ENCODE measurements at regions not wholly inside any gene's neighbourhood (a gene's known extent, or its start where the extent isn't known, plus 50 kb on each side); places are given as distances from the start of the nearest gene placed in this dataset.
A peak's percentile ranks its signal among the peaks of the same experiment; 100 is the strongest.

DNA sequence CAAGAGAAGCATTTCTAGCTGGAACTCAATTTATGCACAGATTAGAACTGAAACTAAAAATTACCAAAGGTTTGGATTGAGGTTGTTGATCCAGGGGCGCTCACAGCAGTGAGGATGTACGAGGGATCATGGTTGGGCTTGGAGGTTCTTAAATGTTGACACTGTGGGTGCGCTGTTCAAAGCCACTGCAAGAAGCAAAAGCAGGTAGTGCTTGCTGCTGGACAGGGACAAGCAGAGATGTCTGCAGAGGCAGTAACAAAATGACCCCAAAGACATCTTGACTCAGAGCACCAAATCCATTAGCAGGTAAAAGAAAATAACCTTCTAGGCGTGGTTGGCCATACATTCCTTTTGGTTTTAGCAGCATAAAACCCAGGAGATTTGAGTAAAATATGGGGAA, 468.4 kb downstream of the ZSWIM6 start:
- DNase-seq = no peak

DNA sequence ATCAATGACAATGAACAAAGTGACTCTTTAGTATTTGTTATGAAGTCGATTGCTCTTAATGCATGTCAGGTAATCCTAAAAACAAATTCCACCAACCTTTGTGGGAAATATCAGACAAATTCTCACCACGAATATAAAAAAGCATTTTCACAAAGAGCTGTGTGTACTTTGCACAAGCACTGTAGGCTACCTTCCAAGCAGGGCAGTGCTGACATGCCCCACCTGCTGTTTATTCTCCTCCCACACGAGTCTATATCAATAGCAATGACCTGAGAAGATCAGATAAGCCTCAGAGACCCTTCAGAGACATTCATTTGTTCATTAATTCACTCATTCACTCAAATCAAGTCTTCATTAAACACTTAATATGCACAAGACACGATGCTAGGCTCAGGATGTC, 469.1 kb downstream of the ZSWIM6 start:
- no peak for DNase-seq

DNA sequence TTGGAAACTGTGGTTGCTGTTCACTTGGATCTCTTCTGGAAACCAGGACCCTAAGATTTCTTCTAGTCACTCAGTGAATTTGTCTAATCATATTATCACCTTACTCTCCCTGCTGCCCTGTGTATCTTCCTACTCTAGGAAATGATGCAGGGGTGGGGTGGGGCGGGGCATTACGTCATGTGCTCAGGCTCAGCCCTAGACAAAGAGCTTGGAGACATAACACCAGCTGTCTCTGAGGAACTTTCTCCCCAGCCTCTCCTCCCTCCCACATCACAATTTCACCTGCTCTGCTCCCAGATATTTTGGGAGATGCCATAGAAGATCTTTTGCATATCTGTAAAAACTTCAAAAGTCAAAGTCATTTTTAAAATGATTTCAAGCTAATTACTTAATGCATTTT, 470.4 kb downstream of the ZSWIM6 start:
- no peak for DNase-seq

DNA sequence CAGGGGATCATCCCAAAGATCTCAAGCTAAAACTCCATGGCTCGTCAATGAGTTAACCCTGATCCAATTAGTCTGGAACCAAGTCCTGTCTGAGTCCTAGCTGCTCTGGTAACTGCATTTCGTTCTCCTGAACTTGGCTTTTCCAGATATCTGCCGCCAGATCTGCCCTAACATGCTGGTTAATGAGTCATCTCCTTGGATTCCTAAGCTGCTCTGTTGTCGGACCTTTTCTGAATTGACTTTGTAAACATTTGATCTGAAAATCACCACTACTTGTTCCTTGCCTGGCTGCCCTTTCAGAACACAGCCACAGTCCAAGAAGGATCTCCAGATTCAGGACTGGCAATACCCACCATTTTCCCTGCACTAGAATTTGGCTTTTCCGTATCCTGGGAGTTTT, 473.0 kb downstream of the ZSWIM6 start:
- no peak for DNase-seq

DNA sequence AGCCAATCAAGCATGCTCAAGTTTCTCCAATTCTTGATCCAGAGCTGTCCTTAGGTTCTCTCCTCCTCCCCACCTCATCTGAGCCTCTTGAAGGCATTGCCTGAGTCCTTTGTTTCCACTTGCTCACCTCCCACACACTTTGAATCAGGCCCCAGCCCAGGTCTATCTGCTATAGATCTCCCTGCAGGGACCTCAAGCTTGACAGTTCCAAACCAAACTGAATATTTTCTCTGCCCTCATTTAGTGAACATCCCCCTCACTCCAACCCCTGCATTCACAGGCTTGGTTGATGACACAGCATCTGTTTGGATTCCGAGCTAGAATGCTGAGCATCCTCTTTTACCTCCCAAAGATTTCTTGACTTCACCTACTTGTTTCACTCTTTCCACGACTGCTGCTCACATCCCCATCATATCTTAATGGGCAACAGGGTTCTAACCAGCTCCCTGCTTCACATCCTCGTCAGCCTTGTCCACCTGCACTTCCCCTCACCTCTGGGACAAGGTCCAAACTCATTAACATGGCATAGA, 474.5 kb downstream of the ZSWIM6 start:
- DNase-seq = no peak

DNA sequence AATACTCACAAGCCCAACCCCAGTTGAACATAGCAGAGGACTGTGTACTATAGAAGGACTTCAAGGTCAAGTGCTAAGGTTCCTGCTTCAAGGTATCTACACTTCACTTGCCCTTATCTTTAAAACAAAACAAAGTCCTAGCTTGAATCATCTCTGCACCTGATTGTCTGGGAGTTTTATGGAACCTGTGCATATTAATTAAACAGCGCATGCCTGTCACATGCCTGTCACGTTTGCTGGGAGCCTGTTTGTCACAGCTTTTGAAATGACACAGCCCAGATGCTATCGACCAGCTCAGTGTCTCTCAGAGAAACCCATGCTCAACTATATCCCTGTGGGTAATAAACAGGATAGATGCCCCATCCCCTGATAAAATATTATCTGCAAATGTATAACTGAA, 476.0 kb downstream of the ZSWIM6 start:
- no peak for DNase-seq

DNA sequence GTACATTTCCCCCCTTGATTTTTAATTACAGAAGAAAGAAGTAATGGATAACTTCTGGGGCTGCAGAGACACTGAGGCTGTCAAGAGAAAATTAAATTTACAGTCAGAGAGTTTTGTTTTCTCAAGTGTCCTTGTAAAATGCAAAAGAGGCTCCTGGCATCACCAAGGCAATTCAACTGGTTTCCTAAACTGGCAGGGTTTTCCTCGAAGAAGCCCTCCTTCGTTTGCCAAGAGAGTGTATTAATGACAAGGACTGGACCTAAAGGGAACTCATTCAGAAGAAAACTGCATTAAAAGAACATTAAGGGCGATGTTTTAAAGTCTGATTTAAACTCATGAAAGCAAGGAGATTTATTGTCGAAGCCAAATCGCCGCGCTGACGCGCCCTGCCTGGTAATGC, 476.9 kb downstream of the ZSWIM6 start:
- no peak for DNase-seq

DNA sequence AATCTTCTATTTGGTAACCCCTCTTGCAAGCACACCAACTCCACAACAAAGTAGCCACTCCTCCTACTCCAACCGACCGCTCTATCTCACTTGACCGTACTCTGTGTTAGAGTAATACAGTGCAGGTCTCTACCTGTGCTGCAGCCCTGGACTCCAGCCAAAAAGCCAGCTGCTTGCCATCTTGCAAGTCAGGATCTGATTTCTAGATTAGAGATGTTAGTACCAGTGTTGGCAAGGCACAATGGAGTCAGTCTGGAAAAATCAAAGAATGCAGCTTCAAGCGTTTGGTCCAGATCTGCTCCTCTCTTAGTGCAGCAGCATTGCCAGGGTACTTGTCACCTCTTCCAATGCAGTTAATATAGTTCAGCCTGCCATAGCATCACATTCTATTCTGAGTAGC, 477.6 kb downstream of the ZSWIM6 start:
- peak; percentile 4 for DNase-seq

DNA sequence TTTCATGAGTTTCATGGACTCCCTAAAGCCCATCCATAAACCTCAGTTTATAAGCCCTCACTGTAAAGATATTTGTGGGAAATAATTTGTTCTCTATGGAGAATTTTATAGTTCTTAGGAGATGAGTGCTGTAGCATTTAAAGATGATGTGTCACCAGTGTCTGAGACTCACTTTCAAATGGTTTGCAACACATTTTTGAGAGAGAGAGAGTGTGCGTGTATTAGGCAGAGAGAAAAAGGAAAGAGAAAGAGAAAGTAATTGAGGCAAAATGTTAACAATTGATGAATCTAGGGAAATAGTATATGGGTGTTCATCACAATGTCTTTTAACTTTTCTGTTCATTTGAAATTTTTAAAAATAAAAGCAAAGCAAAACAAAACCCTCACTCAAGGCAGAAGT, 479.0 kb downstream of the ZSWIM6 start:
- no peak for DNase-seq

DNA sequence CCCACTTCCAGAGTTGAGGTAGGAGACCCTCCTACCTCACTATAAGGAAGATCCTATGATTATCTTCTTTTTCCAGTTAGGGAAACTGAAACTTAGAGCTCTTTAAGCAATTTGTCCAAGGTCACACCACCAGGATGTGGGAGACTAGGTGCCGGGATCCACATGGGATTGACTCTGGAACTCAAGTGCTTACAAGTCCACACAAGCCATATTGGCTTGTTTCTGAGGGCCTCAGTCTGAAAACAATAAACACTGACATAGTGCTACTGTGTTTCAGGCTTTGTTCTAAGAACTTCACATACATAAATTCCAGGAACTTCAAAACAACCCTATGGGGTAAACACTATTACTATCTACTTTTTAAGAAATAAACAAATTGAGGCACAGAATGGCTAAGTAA, 481.3 kb downstream of the ZSWIM6 start:
- DNase-seq = no peak

DNA sequence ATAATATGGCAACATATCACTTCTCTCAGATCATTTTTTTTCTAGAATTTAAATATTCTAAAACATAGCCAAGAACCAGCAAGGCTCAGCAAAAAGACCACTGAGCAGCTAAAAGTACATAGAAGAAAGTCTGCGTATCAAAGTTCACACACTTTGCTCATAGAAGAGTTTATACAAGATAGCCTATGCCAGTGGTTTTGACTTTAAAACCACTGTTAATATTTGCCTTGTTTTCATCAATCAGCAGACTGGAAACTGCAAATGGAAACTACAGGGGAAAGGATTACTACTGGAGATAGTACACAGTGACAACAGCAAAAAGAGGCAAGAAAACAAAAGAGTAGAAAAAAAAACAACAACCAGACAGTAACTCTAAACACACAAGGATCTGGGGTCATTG, 483.3 kb downstream of the ZSWIM6 start:
- DNase-seq = no peak

DNA sequence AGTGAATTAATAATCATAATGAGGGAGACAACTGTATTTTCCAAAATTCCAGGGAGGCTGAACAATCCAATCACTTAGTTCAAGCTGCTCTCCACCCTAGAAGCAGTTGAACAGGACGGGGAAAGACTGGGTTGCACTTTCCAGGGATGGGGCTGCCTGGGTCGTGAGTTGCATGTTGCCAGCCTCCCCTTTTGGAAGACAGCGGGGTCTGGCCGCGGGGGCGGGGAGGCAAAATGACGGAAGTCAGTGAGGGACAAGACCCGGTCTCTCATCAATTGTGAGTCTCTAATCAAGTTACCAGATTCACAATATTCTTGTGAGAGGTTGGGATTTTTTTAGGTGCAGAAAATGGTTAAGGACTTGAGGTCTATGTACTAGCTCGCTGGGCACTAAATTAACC, 484.1 kb downstream of the ZSWIM6 start:
- no peak for DNase-seq

DNA sequence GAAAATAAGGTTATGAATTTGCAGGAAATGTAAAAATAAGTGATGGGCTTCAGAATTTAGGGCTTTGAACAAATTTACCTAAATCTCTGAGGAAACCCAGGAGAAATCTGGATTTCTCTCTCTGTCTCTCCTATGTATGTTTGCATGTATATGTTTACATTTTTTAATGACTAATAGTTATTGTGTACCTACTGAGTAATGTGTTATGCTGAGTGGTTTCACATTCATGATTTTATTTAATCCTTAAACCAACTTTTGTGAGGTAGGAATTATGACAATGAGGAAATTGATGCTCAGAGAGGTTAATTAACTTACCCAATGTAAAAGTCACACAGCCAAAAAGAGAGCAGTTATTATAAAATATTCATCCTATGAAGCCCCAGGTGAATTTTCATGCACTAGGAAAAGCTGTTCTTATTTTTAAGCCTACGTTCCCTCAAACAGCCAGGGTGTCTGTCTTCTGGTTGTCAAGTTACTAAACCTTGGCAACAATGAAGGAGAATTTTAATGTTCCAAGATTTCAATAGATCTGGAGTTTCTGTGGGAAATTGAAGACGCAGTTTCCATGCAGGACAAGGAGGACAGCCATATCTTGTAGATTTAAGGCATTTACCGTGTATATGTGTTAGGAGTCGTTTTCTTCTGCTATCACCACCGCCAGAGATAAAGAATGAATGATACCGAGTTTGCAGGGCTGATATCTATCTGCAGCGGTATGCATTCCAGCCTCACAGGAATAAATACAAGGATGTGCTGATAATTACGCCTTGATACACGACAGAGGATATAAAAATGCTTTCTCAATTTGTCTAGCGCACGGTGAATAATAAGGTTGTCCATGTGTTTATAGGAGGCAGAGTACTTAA, 484.8 kb downstream of the ZSWIM6 start:
- DNase-seq = no peak

DNA sequence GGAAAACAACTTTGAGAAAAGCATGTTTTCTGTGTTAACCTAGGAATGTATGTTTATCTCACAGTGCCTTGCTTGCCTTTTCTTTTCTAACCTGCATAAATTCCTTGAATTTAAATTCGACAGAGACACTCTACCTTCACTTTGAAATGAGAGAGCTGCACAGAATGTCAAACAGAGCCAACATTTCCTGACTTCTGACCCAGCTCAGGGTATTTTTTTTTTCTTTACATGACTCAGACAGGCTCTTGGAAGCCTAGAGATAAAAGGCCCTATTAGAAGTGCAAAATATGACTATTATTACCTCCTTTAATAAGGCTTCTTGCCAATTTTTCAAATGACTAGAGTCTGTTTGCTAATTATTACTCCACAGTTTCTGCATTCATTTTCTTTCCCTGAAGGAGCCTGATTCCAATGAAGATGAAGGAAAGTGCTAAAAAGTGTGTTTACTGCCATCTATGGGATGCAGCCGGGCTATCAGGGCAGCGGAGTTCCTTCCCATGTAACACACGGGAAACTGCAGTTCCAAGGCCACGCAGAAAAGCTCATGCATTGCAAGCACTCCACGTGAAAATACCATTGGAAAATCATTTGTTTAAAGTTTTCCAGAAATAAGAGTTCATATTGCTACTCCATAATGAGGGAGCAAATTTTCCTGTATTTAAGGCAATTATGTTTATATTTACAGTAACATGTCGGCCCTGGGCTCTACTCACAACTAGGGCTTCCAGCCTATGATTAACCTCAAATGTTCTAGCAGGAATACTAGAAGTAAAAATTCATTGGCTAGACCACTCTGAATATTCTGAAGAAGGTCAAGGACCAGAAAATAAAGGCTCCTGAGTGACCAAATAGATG, 485.6 kb downstream of the ZSWIM6 start:
- DNase-seq = peak; percentile 11

DNA sequence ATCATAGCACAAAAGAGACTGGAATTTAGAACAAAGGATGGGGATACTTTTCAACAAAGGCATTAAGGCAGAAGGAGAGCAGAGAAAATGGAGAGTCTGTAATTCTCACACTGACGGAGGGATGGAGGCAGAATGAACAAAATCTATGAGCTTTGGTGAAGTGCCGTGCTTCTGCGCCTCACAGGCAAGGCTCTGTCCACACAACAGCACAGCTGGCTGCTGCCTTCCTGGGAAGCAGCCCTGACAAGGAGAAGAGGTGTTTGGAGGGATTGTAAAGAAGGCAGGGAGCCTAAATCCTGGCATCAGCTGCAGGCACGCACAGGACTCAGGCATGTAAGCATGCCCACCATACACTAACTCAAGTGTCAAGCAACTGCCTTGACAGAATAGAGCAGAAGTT, 485.2 kb upstream of the KIF2A start:
- no peak for DNase-seq

DNA sequence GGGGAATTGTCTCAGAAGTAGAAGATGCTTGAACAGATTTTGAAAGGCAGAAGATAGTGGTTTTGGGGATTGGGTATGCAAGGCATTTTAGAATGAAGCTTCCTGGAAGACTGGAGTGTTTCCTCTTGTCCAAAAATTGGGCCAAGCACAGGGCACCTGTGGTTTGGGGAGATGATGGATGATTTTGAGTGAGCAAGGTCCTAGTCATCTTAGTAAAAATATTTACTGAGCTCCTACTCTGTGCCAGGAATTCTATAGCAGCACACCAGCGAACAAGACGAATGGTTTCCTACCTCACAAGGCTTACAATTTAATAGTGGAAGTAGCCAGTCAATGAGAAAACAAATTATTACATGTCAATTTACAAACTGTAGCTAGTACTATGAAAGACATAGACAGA, 484.4 kb upstream of the KIF2A start:
- DNase-seq = no peak

DNA sequence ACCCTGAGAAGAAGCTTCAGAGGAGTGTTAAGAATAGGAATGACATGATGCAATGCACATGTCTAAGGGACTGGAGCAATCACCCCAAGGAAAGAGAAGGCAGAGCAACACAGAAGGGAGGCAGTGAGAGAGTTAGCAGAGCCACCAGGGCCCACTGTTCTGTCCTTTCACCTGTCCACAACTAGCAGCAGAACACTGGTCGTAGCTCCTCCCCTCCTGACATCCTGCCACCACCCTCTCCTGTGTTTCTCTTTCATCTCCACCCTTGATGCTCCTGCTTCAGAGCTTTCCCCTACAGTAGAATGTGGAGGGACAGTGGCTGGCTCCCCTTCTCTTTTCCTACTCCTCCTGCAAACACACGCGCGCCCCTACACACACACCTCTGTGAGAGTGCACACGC, 483.4 kb upstream of the KIF2A start:
- DNase-seq = no peak

DNA sequence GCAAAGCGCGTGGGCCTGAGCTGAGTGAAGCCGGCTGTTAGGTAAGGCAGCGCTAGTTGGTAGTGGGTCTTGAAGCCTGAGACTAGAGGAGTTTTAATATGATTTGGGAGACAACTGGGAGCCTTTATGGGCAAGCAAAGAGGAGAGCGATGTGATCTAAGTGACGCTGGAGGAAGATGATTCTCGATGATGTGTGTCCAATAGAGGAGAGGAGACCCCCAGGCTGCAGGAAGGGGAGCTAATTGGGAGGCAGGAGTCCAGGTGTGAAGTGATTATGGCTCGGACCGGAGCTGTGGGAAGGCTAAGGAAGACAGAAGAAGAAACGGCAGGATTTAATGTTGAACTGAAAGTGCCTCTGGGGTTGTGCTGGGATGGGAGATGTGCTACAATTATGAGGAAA, 482.9 kb upstream of the KIF2A start:
- DNase-seq = no peak

DNA sequence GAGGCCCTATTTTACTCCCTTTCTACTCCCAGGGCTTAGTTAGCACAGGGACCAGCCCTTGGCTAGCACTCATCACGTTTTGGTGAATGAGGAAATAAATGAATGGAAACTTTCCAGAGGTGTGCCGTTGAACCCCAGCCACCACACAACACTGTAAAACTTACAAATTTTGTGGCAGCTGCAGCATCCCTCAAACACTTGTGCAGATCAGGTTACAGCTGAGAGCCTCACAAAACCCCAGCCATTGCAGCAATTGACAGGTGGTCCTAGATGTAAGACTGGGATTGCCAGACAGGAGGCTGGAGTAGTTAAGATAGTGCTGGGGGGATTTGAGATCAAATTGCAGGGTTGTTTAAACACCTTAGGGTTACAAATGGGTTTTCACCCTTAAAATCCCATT, 482.2 kb upstream of the KIF2A start:
- DNase-seq = no peak

DNA sequence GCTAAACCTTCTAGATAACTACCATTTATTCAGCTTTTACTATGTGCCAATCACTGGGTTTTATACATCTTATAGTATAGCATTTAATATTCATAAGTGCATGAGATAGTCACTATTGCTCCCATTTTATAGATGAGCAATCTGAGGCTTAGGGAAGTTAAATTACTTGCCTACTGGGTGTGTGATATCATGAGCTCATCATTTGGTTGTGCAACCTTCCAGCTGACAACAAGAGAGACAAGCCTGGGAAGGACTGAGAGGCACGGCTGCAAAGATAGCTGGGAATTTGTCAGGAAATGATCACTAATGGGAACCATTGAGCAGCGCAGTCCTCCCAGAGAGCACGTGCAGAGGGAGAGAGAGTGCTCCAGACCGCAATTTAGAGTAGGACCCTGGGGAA, 481.6 kb upstream of the KIF2A start:
- DNase-seq = no peak

DNA sequence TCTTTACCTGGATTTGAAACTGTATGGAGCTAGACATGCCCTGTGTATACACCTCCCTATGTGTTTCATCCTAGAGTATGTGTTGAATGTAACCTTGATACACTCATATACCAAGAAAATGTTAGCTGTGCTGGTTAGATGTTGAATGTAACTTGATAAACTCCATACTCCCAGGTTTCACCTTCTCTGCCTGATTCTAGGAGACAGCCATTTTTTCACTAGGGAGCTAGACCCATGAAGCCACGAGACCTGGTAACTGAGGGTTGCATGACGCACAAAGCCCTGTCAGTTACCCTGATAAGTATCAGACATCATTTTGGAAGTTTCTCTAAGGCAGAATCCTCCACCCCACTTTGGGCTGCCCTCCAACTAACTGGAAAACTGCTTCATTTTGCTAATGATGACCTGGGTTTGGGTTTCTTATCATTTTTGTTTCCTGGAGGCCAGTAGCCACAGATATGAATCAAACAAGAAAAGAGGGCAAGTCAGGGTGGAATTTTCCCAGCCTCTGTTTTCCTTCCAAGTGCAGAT, 478.5 kb upstream of the KIF2A start:
- no peak for DNase-seq

DNA sequence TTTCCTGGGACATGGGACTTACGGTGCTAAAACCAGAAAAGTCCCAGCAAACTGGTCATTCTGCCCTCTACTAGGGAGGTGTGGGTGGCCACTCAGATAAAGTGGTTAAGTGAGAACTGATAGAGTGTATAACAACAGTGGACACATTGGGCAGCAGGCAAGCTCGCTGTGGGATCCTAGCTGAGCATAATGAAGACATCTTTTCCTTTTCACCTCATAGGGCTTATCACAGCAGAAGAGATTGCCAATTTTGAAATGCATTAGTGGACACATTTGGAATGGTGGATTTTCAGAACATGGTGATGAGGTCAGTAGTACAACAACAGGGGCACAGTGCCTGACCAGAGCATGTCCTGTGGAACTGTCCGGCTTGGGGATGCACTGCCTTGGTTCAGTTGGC, 477.1 kb upstream of the KIF2A start:
- DNase-seq = no peak

DNA sequence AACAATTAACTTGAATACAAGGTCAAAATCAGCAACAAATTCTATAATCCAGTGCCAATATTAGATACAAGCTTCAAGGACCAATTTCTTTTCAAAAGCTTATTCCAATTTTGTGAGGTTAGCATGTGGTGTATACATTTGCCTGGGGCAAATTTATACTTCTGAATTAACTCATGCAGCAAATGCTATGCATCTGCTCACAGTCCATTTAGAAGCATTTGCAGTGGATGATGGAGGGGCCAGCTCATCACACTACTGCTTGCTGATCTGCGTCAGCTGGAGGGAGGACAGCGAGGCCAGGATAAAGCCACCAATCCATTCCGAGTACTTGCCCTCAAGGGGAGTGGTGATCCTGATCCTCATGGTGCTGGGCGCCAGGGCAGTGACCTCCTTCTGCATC, 474.3 kb upstream of the KIF2A start:
- DNase-seq = no peak

DNA sequence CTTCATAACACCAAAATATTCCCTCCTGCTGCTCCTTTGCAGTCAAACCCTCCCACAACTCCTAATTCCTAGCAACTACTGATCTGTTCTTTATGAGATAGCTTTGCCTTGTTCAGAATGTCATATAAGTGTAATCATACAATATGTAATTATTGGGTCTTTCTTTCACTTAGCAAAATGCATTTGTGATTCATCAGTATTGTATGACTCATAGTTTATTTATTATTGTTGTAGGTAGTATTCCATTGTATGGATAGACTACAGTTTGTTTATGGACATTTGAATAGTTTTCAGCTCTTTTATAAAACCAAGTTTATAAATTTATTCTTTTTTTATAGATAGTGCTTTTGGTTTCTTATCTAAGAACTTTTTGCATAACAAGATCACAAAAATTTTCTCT, 468.2 kb upstream of the KIF2A start:
- DNase-seq = no peak

All from NCI-H146 (cell line).